Keratinocyte (primary cell): ENCODE measurements at regions not wholly inside any gene's neighbourhood (a gene's known extent, or its start where the extent isn't known, plus 50 kb on each side); places are given as distances from the start of the nearest gene placed in this dataset.

Source experiments
- DNase-seq: peaks from one replicate; pipeline ENCODE4 v3.0.0-alpha.2; 2011; ENCODE audit warnings: low read depth, missing footprints, low spot score
- FAIRE-seq: peaks from 2 replicates; lab custom pipeline; 2011; peaks lifted over from hg19 to GRCh38; lab: Jason Lieb, UNC
- H2AFZ ChIP-seq: 2 replicates; pipeline ENCODE4 v1.6.0; 2012; ENCODE audit warnings: low read length, control low read depth, inconsistent platforms; ENCODE audit not compliant: control insufficient read depth
- H3K27ac ChIP-seq: 2 replicates; pipeline ENCODE4 v1.5.1; 2011; ENCODE audit warnings: low read length; ENCODE audit not compliant: control insufficient read depth, insufficient read depth
- H3K27me3 ChIP-seq: 3 replicates; pipeline ENCODE4 v1.6.0; 2011; ENCODE audit warnings: low read length; ENCODE audit not compliant: control insufficient read depth, insufficient read depth; ENCODE audit errors: extremely low read depth
- H3K36me3 ChIP-seq, 2 experiments: 2 replicates in 1 of 2; 3 replicates in 1 of 2; pipeline ENCODE4 v1.5.1; 2011; ENCODE audit warnings: low read length in 2 of 2, mild to moderate bottlenecking in 1 of 2; ENCODE audit not compliant: control insufficient read depth in 2 of 2, insufficient read depth in 2 of 2; ENCODE audit errors: extremely low read depth in 1 of 2
- H3K4me1 ChIP-seq: 3 replicates; pipeline ENCODE4 v1.5.1; 2011; ENCODE audit warnings: low read length; ENCODE audit not compliant: control insufficient read depth, insufficient read depth; ENCODE audit errors: extremely low read depth
- H3K4me2 ChIP-seq: 3 replicates; pipeline ENCODE4 v1.6.0; 2011; ENCODE audit warnings: low read depth, low read length; ENCODE audit not compliant: control insufficient read depth, insufficient read depth; ENCODE audit errors: extremely low read depth
- H3K4me3 ChIP-seq, 3 experiments: fragments of 200-600 bp in 1 of 3; sonication (generic) in 1 of 3; 2 replicates in 2 of 3; 3 replicates in 1 of 3; pipeline ENCODE4 v1.5.1; 2011 to 2016; ENCODE audit warnings: low read length in 3 of 3, mild to moderate bottlenecking in 3 of 3, control low read depth in 2 of 3, inconsistent platforms in 1 of 3, low read depth in 1 of 3, mixed read lengths in 1 of 3, mixed run types in 1 of 3, moderate library complexity in 1 of 3; ENCODE audit not compliant: control insufficient read depth in 2 of 3, insufficient read depth in 2 of 3; ENCODE audit errors: extremely low read depth in 1 of 3
- H3K79me2 ChIP-seq: 2 replicates; pipeline ENCODE4 v1.6.0; 2012; ENCODE audit warnings: low read length; ENCODE audit not compliant: control insufficient read depth, insufficient read depth
- H3K9ac ChIP-seq: 3 replicates; pipeline ENCODE4 v1.6.0; 2011; ENCODE audit warnings: low read length; ENCODE audit not compliant: control insufficient read depth, insufficient read depth; ENCODE audit errors: extremely low read depth
- H3K9me1 ChIP-seq: 3 replicates; pipeline ENCODE4 v1.6.0; 2011; ENCODE audit warnings: low read length; ENCODE audit not compliant: control insufficient read depth, insufficient read depth; ENCODE audit errors: extremely low read depth
- H3K9me3 ChIP-seq: 2 replicates; pipeline ENCODE4 v1.5.1; 2012; ENCODE audit warnings: low read depth, low read length; ENCODE audit not compliant: control insufficient read depth
- H4K20me1 ChIP-seq: 3 replicates; pipeline ENCODE4 v1.6.0; 2011; ENCODE audit warnings: low read length; ENCODE audit not compliant: control insufficient read depth, insufficient read depth; ENCODE audit errors: extremely low read depth
- CTCF ChIP-seq, 3 experiments: IDR thresholded peaks in 1 of 3; conservative IDR thresholded peaks in 1 of 3; optimal IDR thresholded peaks in 1 of 3; 2 replicates in 2 of 3; 3 replicates in 1 of 3; pipeline versions ENCODE3 to v1.5.1; 2011; ENCODE audit warnings: low read length in 3 of 3, mild to moderate bottlenecking in 3 of 3, moderate library complexity in 2 of 3, control low read depth in 1 of 3, inconsistent platforms in 1 of 3; ENCODE audit not compliant: insufficient read depth in 2 of 3; ENCODE audit errors: extremely low read depth in 1 of 3
- EZH2 ChIP-seq: IDR thresholded peaks from one replicate; pipeline ENCODE4 v1.6.1; 2012; ENCODE audit warnings: inconsistent platforms, mild to moderate bottlenecking, low read length, moderate library complexity
- dilution Hi-C: fragments of 300-500 bp; cut with MboI; formaldehyde crosslinking; loops from one replicate; pipeline ENCODE4 v1.7.0; 2020; ENCODE audit warnings: low sequenced_read_pairs; ENCODE audit not compliant: extremely low pct_ligation_motif_present

- no peak for DNase-seq
- dilution Hi-C loops, result no loop called here
- FAIRE-seq, result no peak
Observed at GRCh38 chr22:48147831-48148230, 1385.4 kb downstream of the TBC1D22A start.

GRCh38 chr22:48147404-48147803, 1385.0 kb downstream of the TBC1D22A start:
- Histone ChIP-seq H3K4me1 (no peaks in the 10 kb centered on the region), H3K4me3 (no peak overlapping the region), H3K27ac (no peak overlapping the region), H4K20me1 (no peaks in the 10 kb centered on the region), H3K9ac (no peak overlapping the region), H3K27me3 (no peaks in the 10 kb centered on the region), H3K9me1 (no peaks in the 10 kb centered on the region), H3K9me3 (peaks cover 9% of the 10 kb centered on the region), H2AFZ (no peak overlapping the region), H3K4me2 (no peak overlapping the region), H3K79me2 (no peaks in the 10 kb centered on the region), H3K36me3 (no peaks in the 10 kb centered on the region)
- DNase-seq (no peak), FAIRE-seq (no peak)
- TF ChIP-seq EZH2, result no peak
- no peak for TF ChIP-seq CTCF (optimal IDR thresholded peaks at IDR 0.05 in 1 of 3, IDR thresholded peaks at IDR 0.05 in 1 of 3, conservative IDR thresholded peaks at IDR 0.05 in 1 of 3; ENCODE audit: extremely low read depth in 1 of 3, insufficient read depth in 2 of 3, low read length in 3 of 3)
- dilution Hi-C loops, result no loop called here

More at GRCh38 chr22:48147831-48148230, 1385.4 kb downstream of the TBC1D22A start:
- Histone ChIP-seq H3K4me1 (no peaks in the 10 kb centered on the region), H3K9me1 (no peaks in the 10 kb centered on the region), H4K20me1 (no peaks in the 10 kb centered on the region), H3K4me3 (no peak overlapping the region), H3K9me3 (peaks cover 7% of the 10 kb centered on the region), H3K9ac (no peak overlapping the region), H3K27ac (no peak overlapping the region), H3K36me3 (no peaks in the 10 kb centered on the region), H2AFZ (no peak overlapping the region), H3K4me2 (no peak overlapping the region), H3K79me2 (no peaks in the 10 kb centered on the region), H3K27me3 (no peaks in the 10 kb centered on the region)
- no peak for TF ChIP-seq CTCF (optimal IDR thresholded peaks at IDR 0.05 in 1 of 3, IDR thresholded peaks at IDR 0.05 in 1 of 3, conservative IDR thresholded peaks at IDR 0.05 in 1 of 3; ENCODE audit: extremely low read depth in 1 of 3, insufficient read depth in 2 of 3, low read length in 3 of 3)
